Parathyroid adenoma (tissue), 2 donors: ENCODE measurements at regions not wholly inside any gene's neighbourhood (a gene's known extent, or its start where the extent isn't known, plus 50 kb on each side); places are given as distances from the start of the nearest gene placed in this dataset.

ENCODE experiments used
- H2AFZ ChIP-seq: fragments of 300-600 bp; sonication (generic); one replicate; pipeline ENCODE4 v1.7.0; 2017; ENCODE audit warnings: antibody characterized with exemption, mild to moderate bottlenecking
- H3K27ac ChIP-seq: fragments of 300-600 bp; sonication (generic); one replicate; pipeline ENCODE4 v1.7.0; 2017
- H3K27me3 ChIP-seq: fragments of 300-600 bp; sonication (generic); one replicate; pipeline ENCODE4 v1.7.0; 2017; ENCODE audit warnings: low read length; ENCODE audit not compliant: control insufficient read depth, insufficient read depth
- H3K36me3 ChIP-seq: fragments of 300-600 bp; sonication (generic); one replicate; pipeline ENCODE4 v1.7.0; 2017; ENCODE audit warnings: low read length; ENCODE audit not compliant: control insufficient read depth, insufficient read depth
- H3K4me1 ChIP-seq: fragments of 300-600 bp; sonication (generic); one replicate; pipeline ENCODE4 v1.7.0; 2017; ENCODE audit warnings: control low read depth
- H3K4me2 ChIP-seq: fragments of 300-600 bp; sonication (generic); one replicate; pipeline ENCODE4 v1.7.0; 2017; ENCODE audit warnings: low read length
- H3K4me3 ChIP-seq: fragments of 300-600 bp; sonication (generic); one replicate; pipeline ENCODE4 v1.7.0; 2017; ENCODE audit warnings: low read depth, low read length
- H3K79me2 ChIP-seq: fragments of 300-600 bp; sonication (generic); one replicate; pipeline ENCODE4 v1.7.0; 2017; ENCODE audit warnings: control low read depth
- H3K9ac ChIP-seq: fragments of 300-600 bp; sonication (generic); one replicate; pipeline ENCODE4 v1.7.0; 2017; ENCODE audit warnings: mild to moderate bottlenecking
- H3K9me3 ChIP-seq: fragments of 300-600 bp; sonication (generic); one replicate; pipeline ENCODE4 v1.7.0; 2017; ENCODE audit warnings: low read length; ENCODE audit not compliant: control insufficient read depth
- CTCF ChIP-seq: fragments of 300-600 bp; sonication (generic); IDR thresholded peaks from one replicate; pipeline ENCODE4 v1.7.0; 2017; ENCODE audit warnings: antibody characterized with exemption, mild to moderate bottlenecking
- donor health status: primary hyperparathyroidism.

GRCh38 chr20:58131551-58132142, 96.8 kb downstream of the ANKRD60 start:
- H2AFZ ChIP-seq = peak overlapping the region; percentile 59
- no peak overlapping the region for H3K9ac ChIP-seq
- peak overlapping the region; percentile 25 for H3K4me2 ChIP-seq
- no peaks in the 10 kb centered on the region for H3K79me2 ChIP-seq
- no peak for TF ChIP-seq CTCF
- peak overlapping the region; percentile 50 for H3K27ac ChIP-seq
- H3K9me3 ChIP-seq = no peaks in the 10 kb centered on the region
- H3K4me1 ChIP-seq = no peaks in the 10 kb centered on the region
- no peaks in the 10 kb centered on the region for H3K27me3 ChIP-seq
- H3K36me3 ChIP-seq = no peaks in the 10 kb centered on the region
- peak overlapping the region; percentile 21 for H3K4me3 ChIP-seq

GRCh38 chr20:58131151-58131550, 97.3 kb downstream of the ANKRD60 start:
- Histone ChIP-seq H3K9me3 (no peaks in the 10 kb centered on the region), H3K27me3 (no peaks in the 10 kb centered on the region), H2AFZ (peak overlapping the region; percentile 59), H3K9ac (no peak overlapping the region), H3K27ac (peak overlapping the region; percentile 50), H3K79me2 (no peaks in the 10 kb centered on the region), H3K4me1 (no peaks in the 10 kb centered on the region), H3K4me3 (peak overlapping the region; percentile 21), H3K36me3 (no peaks in the 10 kb centered on the region), H3K4me2 (peak overlapping the region; percentile 25)
- no peak for TF ChIP-seq CTCF

GRCh38 chr20:58130581-58130980, 97.9 kb downstream of the ANKRD60 start:
- TF ChIP-seq CTCF = no peak
- Histone ChIP-seq H3K27me3 (no peaks in the 10 kb centered on the region), H3K9me3 (no peaks in the 10 kb centered on the region), H3K4me3 (no peak overlapping the region), H3K79me2 (no peaks in the 10 kb centered on the region), H3K4me2 (no peak overlapping the region), H2AFZ (no peak overlapping the region), H3K36me3 (no peaks in the 10 kb centered on the region), H3K4me1 (no peaks in the 10 kb centered on the region), H3K9ac (no peak overlapping the region), H3K27ac (no peak overlapping the region)

GRCh38 chr20:58130156-58130555, 98.3 kb downstream of the ANKRD60 start:
- Histone ChIP-seq H3K4me2 (no peak overlapping the region), H2AFZ (no peak overlapping the region), H3K4me1 (no peaks in the 10 kb centered on the region), H3K9ac (no peak overlapping the region), H3K36me3 (no peaks in the 10 kb centered on the region), H3K79me2 (no peaks in the 10 kb centered on the region), H3K27ac (no peak overlapping the region), H3K4me3 (no peak overlapping the region), H3K9me3 (no peaks in the 10 kb centered on the region), H3K27me3 (no peaks in the 10 kb centered on the region)
- no peak for TF ChIP-seq CTCF

- Histone ChIP-seq H3K9me3 (no peaks in the 10 kb centered on the region), H3K36me3 (no peaks in the 10 kb centered on the region), H3K27me3 (no peaks in the 10 kb centered on the region), H3K4me1 (no peaks in the 10 kb centered on the region), H3K79me2 (no peaks in the 10 kb centered on the region), H3K4me2 (no peak overlapping the region), H3K27ac (no peak overlapping the region), H3K4me3 (no peak overlapping the region), H3K9ac (no peak overlapping the region), H2AFZ (no peak overlapping the region)
- no peak for TF ChIP-seq CTCF
These were observed 98.7 kb downstream of the ANKRD60 start for GRCh38 chr20:58129721-58130151.
